HCT116 (cell line): ENCODE measurements at regions not wholly inside any gene's neighbourhood (a gene's known extent, or its start where the extent isn't known, plus 50 kb on each side); places are given as distances from the start of the nearest gene placed in this dataset.

Experiments
- ATAC-seq: fragments of 200-7000 bp; cut with Tn5 transposase; 2 replicates; pipeline ENCODE4 v1.9.1; 2020; ENCODE audit warnings: mild to moderate bottlenecking, moderate library complexity
- BruUV-seq: library from RNA; stranded (reverse); fragments of 400-500 nt; replicated peaks from 2 replicates; lab custom pipeline; 2021; lab: Mats Ljungman, UMichigan
- CTCF ChIA-PET: fragments of 300-600 bp; sonication (Branson Sonifier 250); formaldehyde crosslinking; loops from one replicate; lab custom pipeline; 2021; ENCODE audit warnings: antibody characterized with exemption; lab: Charles Lee
- POLR2A ChIA-PET: fragments of 300-600, 350-600 bp; sonication (Branson Sonifier 250); formaldehyde crosslinking; loops from one replicate; lab custom pipeline; 2021; ENCODE audit warnings: antibody characterized with exemption; lab: Charles Lee
- RAD21 ChIA-PET, 2 experiments: fragments of 300-600 bp; sonication (Branson Sonifier 250); formaldehyde crosslinking; loops; one replicate each; lab custom pipeline; 2023; ENCODE audit warnings: low total read pairs in 2 of 2; ENCODE audit not compliant: uncharacterized antibody in 2 of 2, unreplicated experiment in 2 of 2, low non-redundant PET in 1 of 2; lab: Charles Lee
- DNase-seq: peaks from one replicate; pipeline ENCODE4 v3.0.0-alpha.2; 2010; ENCODE audit warnings: low read depth, low spot score
- H2AFZ ChIP-seq: fragments of 200-600 bp; shearing (Covaris generic), sonication (generic); 2 replicates; pipeline ENCODE4 v1.6.1; 2017; ENCODE audit warnings: low read depth, mixed run types, mixed read lengths, antibody characterized with exemption, low read length; ENCODE audit not compliant: poor library complexity, severe bottlenecking
- H3K27ac ChIP-seq: 2 replicates; pipeline ENCODE4 v1.5.1; 2012; ENCODE audit warnings: low read depth, low read length
- H3K27me3 ChIP-seq: fragments of 200-600 bp; sonication (generic); 2 replicates; pipeline ENCODE4 v1.6.1; 2016; ENCODE audit warnings: mixed run types, low read length, mixed read lengths; ENCODE audit not compliant: insufficient read depth
- H3K36me3 ChIP-seq, 2 experiments: fragments of 200-500 bp in 1 of 2; fragments of 200-600 bp in 1 of 2; sonication (Bioruptor generic) in 1 of 2; sonication (generic) in 1 of 2; 2 replicates each; pipeline versions ENCODE4 v1.5.1 to v1.6.1; 2014 to 2016; ENCODE audit warnings: low read length in 2 of 2, inconsistent platforms in 1 of 2, mixed read lengths in 1 of 2, mixed run types in 1 of 2; ENCODE audit not compliant: insufficient read depth in 2 of 2, control insufficient read depth in 1 of 2
- H3K4me1 ChIP-seq, 2 experiments: fragments of 200-600 bp in 1 of 2; sonication (generic) in 1 of 2; 2 replicates each; pipeline versions ENCODE4 v1.5.1 to v1.6.1; 2012 to 2017; ENCODE audit warnings: low read length in 2 of 2, inconsistent platforms in 1 of 2, mild to moderate bottlenecking in 1 of 2, mixed read lengths in 1 of 2, mixed run types in 1 of 2, moderate library complexity in 1 of 2; ENCODE audit not compliant: insufficient read depth in 2 of 2, control insufficient read depth in 1 of 2
- H3K4me2 ChIP-seq: fragments of 200-600 bp; sonication (generic); 2 replicates; pipeline ENCODE4 v1.6.1; 2017; ENCODE audit warnings: mixed run types, low read length, mixed read lengths
- H3K4me3 ChIP-seq, 2 experiments: fragments of 200-600 bp in 1 of 2; sonication (generic) in 1 of 2; replicated peaks in 1 of 2; 2 replicates each; pipeline ENCODE4 v1.5.1; 2011 to 2016; ENCODE audit warnings: low read length in 2 of 2, control low read depth in 1 of 2, low read depth in 1 of 2, mild to moderate bottlenecking in 1 of 2, mixed read lengths in 1 of 2, mixed run types in 1 of 2
- H3K79me2 ChIP-seq: fragments of 200-600 bp; sonication (generic); 2 replicates; pipeline ENCODE4 v1.6.1; 2017; ENCODE audit warnings: mild to moderate bottlenecking, mixed run types, low read length, moderate library complexity, mixed read lengths; ENCODE audit not compliant: insufficient read depth
- H3K9ac ChIP-seq: fragments of 200-600 bp; sonication (generic); 2 replicates; pipeline ENCODE4 v1.6.1; 2016; ENCODE audit warnings: low read length, mixed read lengths
- H3K9me2 ChIP-seq: fragments of 200-600 bp; sonication (generic), shearing (Covaris generic); 2 replicates; pipeline ENCODE4 v1.6.1; 2017; ENCODE audit warnings: mixed run types, mild to moderate bottlenecking, moderate library complexity; ENCODE audit not compliant: insufficient read depth
- H3K9me3 ChIP-seq, 2 experiments: fragments of 200-500 bp in 1 of 2; fragments of 200-600 bp in 1 of 2; sonication (Bioruptor generic) in 1 of 2; sonication (generic) in 1 of 2; 2 replicates each; pipeline ENCODE4 v1.6.1; 2014 to 2017; ENCODE audit warnings: low read length in 2 of 2, mixed read lengths in 2 of 2, inconsistent platforms in 1 of 2, low read depth in 1 of 2, mild to moderate bottlenecking in 1 of 2, mixed run types in 1 of 2, moderate library complexity in 1 of 2; ENCODE audit not compliant: control insufficient read depth in 1 of 2, insufficient read depth in 1 of 2
- H4K20me1 ChIP-seq: fragments of 200-600 bp; sonication (generic), shearing (Covaris generic); 2 replicates; pipeline ENCODE4 v1.6.1; 2017; ENCODE audit warnings: mixed run types, mild to moderate bottlenecking, moderate library complexity; ENCODE audit not compliant: insufficient read depth
- CBX3 ChIP-seq: IDR thresholded peaks from 2 replicates; pipeline ENCODE4 v1.6.1; 2012; ENCODE audit warnings: low read depth
- CEBPB ChIP-seq: IDR thresholded peaks from 2 replicates; pipeline ENCODE4 v1.6.1; 2012; ENCODE audit warnings: low read depth
- EGR1 ChIP-seq: IDR thresholded peaks from 2 replicates; pipeline ENCODE4 v1.6.1; 2012; ENCODE audit warnings: low read depth
- ELF1 ChIP-seq: IDR thresholded peaks from 2 replicates; pipeline ENCODE4 v1.6.1; 2012; ENCODE audit warnings: low read depth, borderline replicate concordance
- FOSL1 ChIP-seq: IDR thresholded peaks from 2 replicates; pipeline ENCODE4 v1.6.1; 2012; ENCODE audit warnings: low read depth
- JUND ChIP-seq: IDR thresholded peaks from 2 replicates; pipeline ENCODE4 v1.6.1; 2012
- POLR2A ChIP-seq: IDR thresholded peaks from 2 replicates; pipeline ENCODE4 v1.7.0; 2011; ENCODE audit warnings: borderline replicate concordance; ENCODE audit not compliant: insufficient read depth, insufficient read length; ENCODE audit errors: extremely low read depth
- RAD21 ChIP-seq: IDR thresholded peaks from 2 replicates; pipeline ENCODE4 v1.6.1; 2012; ENCODE audit warnings: low read depth, mild to moderate bottlenecking
- SIN3A ChIP-seq: IDR thresholded peaks from 2 replicates; pipeline ENCODE4 v1.6.1; 2012; ENCODE audit warnings: low read depth
- SP1 ChIP-seq: IDR thresholded peaks from 2 replicates; pipeline ENCODE4 v1.6.1; 2012; ENCODE audit warnings: low read depth
- SRF ChIP-seq: IDR thresholded peaks from 2 replicates; pipeline ENCODE4 v1.6.1; 2012; ENCODE audit warnings: low read depth
- TCF7L2 ChIP-seq: IDR thresholded peaks from 2 replicates; pipeline ENCODE4 v1.7.0; 2011; ENCODE audit warnings: borderline replicate concordance, inconsistent platforms; ENCODE audit not compliant: insufficient read depth, insufficient read length; ENCODE audit errors: extremely low read depth
- YY1 ChIP-seq: IDR thresholded peaks from 2 replicates; pipeline ENCODE4 v1.6.1; 2011; ENCODE audit warnings: low read length, low read depth, moderate library complexity, mild to moderate bottlenecking; ENCODE audit not compliant: insufficient replicate concordance; ENCODE audit errors: extremely low read depth
- ZNF274 ChIP-seq: fragments of 200-500 bp; sonication (Bioruptor generic); IDR thresholded peaks from 2 replicates; pipeline ENCODE4 v1.6.1; 2014; ENCODE audit warnings: mild to moderate bottlenecking, low read depth, low read length, inconsistent platforms
- intact Hi-C: fragments of 100-400 bp; cut with micrococcal nuclease; formaldehyde crosslinking; loops from 2 replicates; pipeline ENCODE4 v1.10.0; 2022
- TF ChIP-seq, protein P1 (sequence below): IDR thresholded peaks from 2 replicates; pipeline ENCODE4 v1.6.1; 2011; ENCODE audit warnings: mild to moderate bottlenecking, low read length, moderate library complexity; ENCODE audit not compliant: insufficient replicate concordance; ENCODE audit errors: extremely low read depth
- TF ChIP-seq, protein P2 (sequence below), 3 experiments: fragments of 200-600 bp in 1 of 3; sonication (generic) in 1 of 3; IDR thresholded peaks in 2 of 3; conservative IDR thresholded peaks in 1 of 3; 2 replicates each; pipeline ENCODE4 v1.5.1; 2012 to 2017; ENCODE audit warnings: low read depth in 2 of 3, low read length in 2 of 3, antibody characterized with exemption in 1 of 3, borderline replicate concordance in 1 of 3, control low read depth in 1 of 3, mild to moderate bottlenecking in 1 of 3, mixed read lengths in 1 of 3, mixed run types in 1 of 3, moderate library complexity in 1 of 3; ENCODE audit not compliant: insufficient read depth in 1 of 3
- TF ChIP-seq, protein P3 (sequence below): IDR thresholded peaks from 2 replicates; pipeline ENCODE4 v1.6.1; 2012

DNA sequence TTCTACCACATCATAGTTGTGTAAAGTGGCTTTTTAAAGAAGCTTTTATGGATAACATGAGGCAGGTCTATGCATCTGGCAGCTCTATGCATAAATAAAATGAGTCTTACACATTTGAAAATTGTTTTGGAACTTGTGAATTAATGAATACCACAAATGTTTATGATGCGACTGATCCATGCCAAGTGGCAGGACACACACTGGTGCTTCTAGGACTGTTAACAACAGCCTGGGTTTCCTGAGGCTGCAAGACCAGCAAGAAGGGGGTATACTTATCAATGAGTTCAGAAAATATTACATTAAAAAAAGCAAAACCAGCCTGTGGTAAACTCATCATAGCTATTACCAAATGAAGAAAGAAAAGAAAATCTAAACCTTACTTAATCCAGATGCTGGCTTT is 212.9 kb upstream of the PDE10A start (continued):
- TF ChIP-seq, protein P1, sequence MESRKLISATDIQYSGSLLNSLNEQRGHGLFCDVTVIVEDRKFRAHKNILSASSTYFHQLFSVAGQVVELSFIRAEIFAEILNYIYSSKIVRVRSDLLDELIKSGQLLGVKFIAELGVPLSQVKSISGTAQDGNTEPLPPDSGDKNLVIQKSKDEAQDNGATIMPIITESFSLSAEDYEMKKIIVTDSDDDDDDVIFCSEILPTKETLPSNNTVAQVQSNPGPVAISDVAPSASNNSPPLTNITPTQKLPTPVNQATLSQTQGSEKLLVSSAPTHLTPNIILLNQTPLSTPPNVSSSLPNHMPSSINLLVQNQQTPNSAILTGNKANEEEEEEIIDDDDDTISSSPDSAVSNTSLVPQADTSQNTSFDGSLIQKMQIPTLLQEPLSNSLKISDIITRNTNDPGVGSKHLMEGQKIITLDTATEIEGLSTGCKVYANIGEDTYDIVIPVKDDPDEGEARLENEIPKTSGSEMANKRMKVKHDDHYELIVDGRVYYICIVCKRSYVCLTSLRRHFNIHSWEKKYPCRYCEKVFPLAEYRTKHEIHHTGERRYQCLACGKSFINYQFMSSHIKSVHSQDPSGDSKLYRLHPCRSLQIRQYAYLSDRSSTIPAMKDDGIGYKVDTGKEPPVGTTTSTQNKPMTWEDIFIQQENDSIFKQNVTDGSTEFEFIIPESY, result no peak
- TF ChIP-seq RAD21 (no peak), CBX3 (no peak), ELF1 (no peak), POLR2A (no peak), YY1 (no peak), SP1 (no peak), FOSL1 (no peak), EGR1 (no peak)

DNA sequence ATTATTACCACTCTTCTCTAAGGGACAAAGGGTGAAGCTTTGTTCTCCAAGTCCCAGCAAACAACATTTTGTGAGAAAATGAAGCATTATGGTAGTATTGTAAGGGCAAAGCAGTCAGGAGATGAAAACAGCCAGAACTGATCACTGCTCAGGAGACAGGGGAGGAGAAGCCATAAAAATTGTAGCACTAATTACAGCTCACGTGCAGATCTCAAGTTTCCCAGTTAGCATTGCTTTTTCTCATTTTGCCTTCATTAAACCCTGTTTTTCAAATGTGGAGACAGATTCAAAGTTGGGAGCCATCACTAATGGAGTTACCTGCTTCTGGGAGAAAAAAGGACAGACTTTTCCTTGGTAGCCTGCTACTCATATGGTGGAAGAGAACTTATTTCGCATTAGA is 210.9 kb upstream of the PDE10A start:
- Histone ChIP-seq H3K79me2 (no peaks in the 10 kb centered on the region), H3K27me3 (peaks cover 13% of the 10 kb centered on the region), H3K4me3 (no peak overlapping the region), H3K9me3 (peaks cover 0 to 9% of the 10 kb centered on the region in 2 experiments; a peak in 1 of 4 replicates), H3K27ac (no peak overlapping the region), H4K20me1 (no peaks in the 10 kb centered on the region), H3K9me2 (no peaks in the 10 kb centered on the region)
- intact Hi-C loops, result no loop called here
- ATAC-seq (no peak), DNase-seq (no peak)
- BruUV-seq, result no TSS peak
- TF ChIP-seq CBX3, result no peak
- no peak for TF ChIP-seq TCF7L2
- no peak for TF ChIP-seq SRF
- TF ChIP-seq ZNF274, result no peak
- TF ChIP-seq, protein P2, sequence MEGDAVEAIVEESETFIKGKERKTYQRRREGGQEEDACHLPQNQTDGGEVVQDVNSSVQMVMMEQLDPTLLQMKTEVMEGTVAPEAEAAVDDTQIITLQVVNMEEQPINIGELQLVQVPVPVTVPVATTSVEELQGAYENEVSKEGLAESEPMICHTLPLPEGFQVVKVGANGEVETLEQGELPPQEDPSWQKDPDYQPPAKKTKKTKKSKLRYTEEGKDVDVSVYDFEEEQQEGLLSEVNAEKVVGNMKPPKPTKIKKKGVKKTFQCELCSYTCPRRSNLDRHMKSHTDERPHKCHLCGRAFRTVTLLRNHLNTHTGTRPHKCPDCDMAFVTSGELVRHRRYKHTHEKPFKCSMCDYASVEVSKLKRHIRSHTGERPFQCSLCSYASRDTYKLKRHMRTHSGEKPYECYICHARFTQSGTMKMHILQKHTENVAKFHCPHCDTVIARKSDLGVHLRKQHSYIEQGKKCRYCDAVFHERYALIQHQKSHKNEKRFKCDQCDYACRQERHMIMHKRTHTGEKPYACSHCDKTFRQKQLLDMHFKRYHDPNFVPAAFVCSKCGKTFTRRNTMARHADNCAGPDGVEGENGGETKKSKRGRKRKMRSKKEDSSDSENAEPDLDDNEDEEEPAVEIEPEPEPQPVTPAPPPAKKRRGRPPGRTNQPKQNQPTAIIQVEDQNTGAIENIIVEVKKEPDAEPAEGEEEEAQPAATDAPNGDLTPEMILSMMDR (IDR thresholded peaks at IDR 0.05 in 2 of 3, conservative IDR thresholded peaks at IDR 0.05 in 1 of 3; ENCODE audit: borderline replicate concordance in 1 of 3, insufficient read depth in 1 of 3, low read depth in 2 of 3, low read length in 2 of 3), result no peak
- no peak for TF ChIP-seq SIN3A
- no peak for TF ChIP-seq JUND
- TF ChIP-seq RAD21, result no peak
- TF ChIP-seq SP1, result no peak
- TF ChIP-seq, protein P1, result no peak
- TF ChIP-seq, protein P3, sequence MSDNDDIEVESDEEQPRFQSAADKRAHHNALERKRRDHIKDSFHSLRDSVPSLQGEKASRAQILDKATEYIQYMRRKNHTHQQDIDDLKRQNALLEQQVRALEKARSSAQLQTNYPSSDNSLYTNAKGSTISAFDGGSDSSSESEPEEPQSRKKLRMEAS, result no peak
- TF ChIP-seq ELF1, result no peak
- TF ChIP-seq FOSL1, result no peak
- TF ChIP-seq CEBPB, result no peak
- no peak for TF ChIP-seq POLR2A
- TF ChIP-seq, all 23 proteins: peak for 0
- RAD21 ChIA-PET, result no interaction called here
- no peak overlapping the region for H3K4me2 ChIP-seq
- no peaks in the 10 kb centered on the region for H3K36me3 ChIP-seq
- no peak overlapping the region for H2AFZ ChIP-seq
- no peak overlapping the region for H3K9ac ChIP-seq
- no peaks in the 10 kb centered on the region for H3K4me1 ChIP-seq
- POLR2A ChIA-PET, result no interaction called here
- CTCF ChIA-PET, result interaction anchor here (1.2 kb wide), 1 partner anchor 232 kb away, joined by 4 read pairs; no protein-coding TSS in a partner anchor
